OCI-LY3 (cell line): ENCODE measurements at regions not wholly inside any gene's neighbourhood (a gene's known extent, or its start where the extent isn't known, plus 50 kb on each side); places are given as distances from the start of the nearest gene placed in this dataset.

Experiments used
- CTCF ChIP-seq: fragments of 200-600, 300-600 bp; sonication (generic); IDR thresholded peaks from 2 replicates; pipeline ENCODE4 v1.5.1; 2014; ENCODE audit warnings: antibody characterized with exemption, low read length, low read depth
- EZH2phosphoT487 ChIP-seq: fragments of 200-600 bp; shearing (Covaris generic); IDR thresholded peaks from 2 replicates; pipeline ENCODE4 v1.6.1; 2018; ENCODE audit warnings: antibody characterized with exemption, mixed run types, low read depth

GRCh38 chr16:54647725-54648221, 282.9 kb upstream of the IRX5 start:
- no peak for TF ChIP-seq CTCF
- no peak for TF ChIP-seq EZH2phosphoT487
